GM10266 (cell line): ENCODE measurements at regions not wholly inside any gene's neighbourhood (a gene's known extent, or its start where the extent isn't known, plus 50 kb on each side); places are given as distances from the start of the nearest gene placed in this dataset.

Experiments used
- DNase-seq: peaks from one replicate; pipeline ENCODE4 v3.0.0; 2012; ENCODE audit errors: extremely low spot score
- TF ChIP-seq, protein P1 (sequence below): IDR thresholded peaks from 2 replicates; pipeline ENCODE4 v1.5.1; 2012; ENCODE audit warnings: mild to moderate bottlenecking, low read depth; ENCODE audit not compliant: control insufficient read depth, insufficient read depth; ENCODE audit errors: missing control alignments

DNA sequence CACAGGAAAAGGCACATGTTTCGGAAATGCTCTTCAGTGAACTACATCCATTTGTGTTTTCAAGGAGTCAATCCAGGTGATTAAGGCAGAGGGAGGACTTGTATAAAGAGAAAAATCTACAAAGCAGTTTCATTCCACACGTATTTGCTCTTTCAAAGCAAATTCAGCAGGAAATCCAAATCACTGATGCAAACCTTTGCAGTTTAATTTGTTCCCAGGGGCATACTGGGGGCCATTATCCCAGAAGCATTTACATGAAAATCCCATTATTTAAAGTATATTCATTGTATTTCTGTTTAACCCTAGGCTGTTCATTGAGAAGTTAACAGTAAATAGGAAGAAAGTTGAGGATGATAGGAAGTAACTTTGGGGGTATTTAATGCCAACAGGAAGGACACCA, 147.9 kb downstream of the PMP22 start:
- DNase-seq: no peak
- TF ChIP-seq, protein P1, sequence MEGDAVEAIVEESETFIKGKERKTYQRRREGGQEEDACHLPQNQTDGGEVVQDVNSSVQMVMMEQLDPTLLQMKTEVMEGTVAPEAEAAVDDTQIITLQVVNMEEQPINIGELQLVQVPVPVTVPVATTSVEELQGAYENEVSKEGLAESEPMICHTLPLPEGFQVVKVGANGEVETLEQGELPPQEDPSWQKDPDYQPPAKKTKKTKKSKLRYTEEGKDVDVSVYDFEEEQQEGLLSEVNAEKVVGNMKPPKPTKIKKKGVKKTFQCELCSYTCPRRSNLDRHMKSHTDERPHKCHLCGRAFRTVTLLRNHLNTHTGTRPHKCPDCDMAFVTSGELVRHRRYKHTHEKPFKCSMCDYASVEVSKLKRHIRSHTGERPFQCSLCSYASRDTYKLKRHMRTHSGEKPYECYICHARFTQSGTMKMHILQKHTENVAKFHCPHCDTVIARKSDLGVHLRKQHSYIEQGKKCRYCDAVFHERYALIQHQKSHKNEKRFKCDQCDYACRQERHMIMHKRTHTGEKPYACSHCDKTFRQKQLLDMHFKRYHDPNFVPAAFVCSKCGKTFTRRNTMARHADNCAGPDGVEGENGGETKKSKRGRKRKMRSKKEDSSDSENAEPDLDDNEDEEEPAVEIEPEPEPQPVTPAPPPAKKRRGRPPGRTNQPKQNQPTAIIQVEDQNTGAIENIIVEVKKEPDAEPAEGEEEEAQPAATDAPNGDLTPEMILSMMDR: no peak

DNA sequence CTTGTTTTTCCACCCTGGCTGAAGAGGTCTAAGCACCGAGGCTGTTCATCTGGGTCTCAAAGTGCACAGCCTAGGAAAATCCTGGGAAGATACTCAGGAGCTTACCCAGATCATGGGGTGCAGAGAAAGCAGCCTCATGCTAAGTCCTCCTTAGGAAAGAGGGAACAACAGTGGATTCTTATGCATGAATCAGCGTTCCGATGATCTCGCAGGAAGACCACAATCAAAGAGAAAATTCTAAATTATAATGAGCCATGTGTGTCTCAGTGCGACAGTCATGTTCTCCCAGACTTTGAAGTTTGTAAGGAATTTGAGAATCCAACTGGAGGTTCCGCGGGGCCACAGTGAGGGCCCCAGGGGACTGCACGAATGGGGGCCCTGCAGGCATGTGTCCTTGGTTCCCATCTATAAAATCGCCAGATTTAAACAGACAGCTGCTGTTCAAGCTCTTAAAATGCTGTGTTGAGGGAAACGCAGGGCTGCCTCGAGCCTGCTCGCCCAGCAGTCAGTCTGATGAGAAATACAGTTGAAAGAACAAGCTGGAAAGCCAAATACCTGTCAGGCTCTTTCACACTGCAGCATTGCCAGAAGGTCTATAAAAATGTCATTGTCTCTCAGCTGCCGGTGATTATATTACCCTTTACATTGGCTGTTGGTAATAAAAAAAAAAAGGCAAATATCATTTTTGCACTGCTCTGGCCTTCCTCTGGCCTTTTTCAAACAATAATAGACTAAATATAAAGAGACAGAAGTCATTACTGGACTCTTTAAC, 152.1 kb downstream of the PMP22 start:
- DNase-seq: no peak

DNA sequence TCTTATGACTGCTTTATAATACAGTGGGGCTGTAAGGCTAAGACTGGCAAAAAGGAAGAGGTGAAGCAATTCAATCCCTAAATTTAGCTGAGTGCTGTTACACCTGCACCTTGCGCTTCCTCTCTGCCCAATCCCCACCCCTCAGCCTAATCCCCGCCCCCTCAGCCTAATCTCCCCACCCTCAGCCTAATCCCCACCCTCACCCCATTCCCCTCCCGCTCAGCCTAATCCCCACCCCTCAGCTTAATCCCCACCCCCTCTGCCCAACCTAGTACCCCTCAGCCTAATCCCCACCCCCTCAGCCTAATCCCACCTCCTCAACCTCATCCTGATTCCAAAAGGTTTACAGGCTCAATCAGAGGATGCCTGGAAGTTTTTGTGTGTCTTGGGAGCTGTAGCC, 155.5 kb downstream of the PMP22 start:
- DNase-seq: no peak

More for the DNA sequence above, 152.1 kb downstream of the PMP22 start:
- TF ChIP-seq, protein P1: no peak

DNA sequence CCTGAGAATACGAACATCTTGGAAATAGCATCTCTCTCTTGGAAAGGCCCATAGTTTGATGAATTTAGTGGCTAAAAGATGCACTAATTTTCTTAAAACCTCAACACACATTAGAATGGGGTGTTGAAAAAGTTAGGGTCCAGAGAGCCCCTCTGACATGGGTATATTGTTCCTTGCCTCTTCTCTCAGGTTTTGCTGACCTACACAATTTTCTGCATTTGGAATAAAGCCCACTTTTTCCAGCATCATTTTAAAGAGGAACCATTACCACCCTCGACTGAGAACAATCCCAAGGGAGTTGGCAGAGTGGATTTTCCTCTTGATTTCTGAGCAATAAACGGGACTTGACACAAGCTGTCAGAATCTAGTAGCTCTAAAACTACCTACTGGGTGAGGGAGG, 156.1 kb downstream of the PMP22 start:
- TF ChIP-seq, protein P1: no peak
- no peak for DNase-seq

More for the DNA sequence above, 155.5 kb downstream of the PMP22 start:
- TF ChIP-seq, protein P1: no peak

DNA sequence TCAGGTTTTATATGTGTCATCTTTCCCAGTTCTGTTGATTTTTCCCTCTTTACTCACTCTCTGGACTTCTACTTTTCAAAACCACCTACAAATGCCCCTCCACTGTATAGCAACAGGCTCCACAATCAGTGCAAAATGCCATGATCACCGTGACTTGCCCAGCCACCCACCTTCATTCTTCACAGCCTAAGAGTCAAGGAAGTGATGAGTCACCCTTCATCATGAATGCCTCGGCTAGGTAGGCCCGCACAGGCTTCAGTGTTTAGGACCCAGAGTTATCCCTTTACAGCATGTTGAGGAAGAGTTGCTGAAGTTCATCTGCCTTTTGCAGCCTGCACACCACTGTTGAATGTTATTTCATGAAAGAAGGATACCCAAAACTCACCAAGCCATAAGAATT, 158.6 kb downstream of the PMP22 start:
- TF ChIP-seq, protein P1: no peak
- no peak for DNase-seq

DNA sequence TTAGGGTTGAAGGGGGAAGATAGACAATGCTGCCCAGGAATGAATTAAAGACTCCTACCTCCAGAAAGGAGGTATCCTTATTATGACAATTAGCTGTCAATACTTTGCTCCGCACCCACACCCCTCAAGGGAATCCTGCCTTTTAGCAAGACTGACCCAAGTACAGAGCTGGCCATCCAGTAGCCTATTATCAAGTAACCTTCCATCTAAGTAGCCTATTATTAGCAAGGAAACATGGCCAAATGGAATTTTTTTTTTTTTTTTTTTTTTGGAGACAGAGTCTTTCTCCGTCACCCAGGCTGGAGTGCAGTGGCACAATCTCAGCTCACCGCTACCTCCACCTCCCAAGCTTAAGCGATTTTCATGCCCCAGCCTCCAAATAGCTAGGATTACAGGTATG, 161.3 kb downstream of the PMP22 start:
- TF ChIP-seq, protein P1: no peak
- no peak for DNase-seq

DNA sequence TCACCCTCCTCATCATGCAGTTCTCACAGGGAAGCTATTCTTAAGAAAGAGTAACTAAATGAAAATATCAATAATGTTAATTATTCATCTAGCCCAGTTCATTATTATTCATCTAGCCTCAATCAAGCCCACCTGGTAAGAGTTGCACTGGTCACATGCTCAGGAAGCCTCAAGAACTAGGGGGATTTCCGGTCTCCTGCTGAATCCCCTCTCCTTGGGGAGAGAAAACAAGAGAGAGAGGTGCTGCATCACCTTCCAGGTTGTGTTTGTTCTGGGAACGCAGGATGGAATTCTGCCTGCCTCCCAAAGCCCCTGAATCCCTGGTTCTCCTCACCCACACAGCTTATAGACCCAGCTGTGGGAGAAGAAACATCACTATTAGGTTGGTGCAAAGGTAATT, 164.0 kb downstream of the PMP22 start:
- TF ChIP-seq, protein P1: no peak
- no peak for DNase-seq
